ENCODE measurements at regions not wholly inside any gene's neighbourhood (a gene's known extent, or its start where the extent isn't known, plus 50 kb on each side); places are given as distances from the start of the nearest gene placed in this dataset.

DNA sequence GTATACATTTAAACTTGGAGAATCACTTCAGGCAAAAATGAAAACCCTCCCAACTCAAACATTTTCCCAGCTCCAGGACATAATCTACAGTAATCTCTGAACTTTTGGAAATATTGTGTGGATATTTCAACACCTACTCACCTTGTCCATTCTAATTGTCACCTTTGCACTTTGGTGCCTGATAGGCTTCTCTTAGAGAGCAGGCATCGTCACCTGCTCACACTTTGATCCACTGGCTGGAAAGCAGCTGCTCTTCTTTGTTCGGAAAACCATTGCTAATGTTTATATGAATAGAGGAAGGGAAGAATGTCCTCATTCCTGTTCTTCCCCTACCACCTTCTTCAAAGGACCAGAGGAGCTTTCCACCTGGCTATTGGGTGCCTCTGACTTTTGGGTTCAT lies 411.2 kb downstream of the FGF9 start:
- TF ChIP-seq, protein P1, sequence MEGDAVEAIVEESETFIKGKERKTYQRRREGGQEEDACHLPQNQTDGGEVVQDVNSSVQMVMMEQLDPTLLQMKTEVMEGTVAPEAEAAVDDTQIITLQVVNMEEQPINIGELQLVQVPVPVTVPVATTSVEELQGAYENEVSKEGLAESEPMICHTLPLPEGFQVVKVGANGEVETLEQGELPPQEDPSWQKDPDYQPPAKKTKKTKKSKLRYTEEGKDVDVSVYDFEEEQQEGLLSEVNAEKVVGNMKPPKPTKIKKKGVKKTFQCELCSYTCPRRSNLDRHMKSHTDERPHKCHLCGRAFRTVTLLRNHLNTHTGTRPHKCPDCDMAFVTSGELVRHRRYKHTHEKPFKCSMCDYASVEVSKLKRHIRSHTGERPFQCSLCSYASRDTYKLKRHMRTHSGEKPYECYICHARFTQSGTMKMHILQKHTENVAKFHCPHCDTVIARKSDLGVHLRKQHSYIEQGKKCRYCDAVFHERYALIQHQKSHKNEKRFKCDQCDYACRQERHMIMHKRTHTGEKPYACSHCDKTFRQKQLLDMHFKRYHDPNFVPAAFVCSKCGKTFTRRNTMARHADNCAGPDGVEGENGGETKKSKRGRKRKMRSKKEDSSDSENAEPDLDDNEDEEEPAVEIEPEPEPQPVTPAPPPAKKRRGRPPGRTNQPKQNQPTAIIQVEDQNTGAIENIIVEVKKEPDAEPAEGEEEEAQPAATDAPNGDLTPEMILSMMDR (conservative IDR thresholded peaks at IDR 0.05 in 1 of 2, IDR thresholded peaks at IDR 0.05 in 1 of 2; ENCODE audit: extremely low read depth in 1 of 2, insufficient read depth in 1 of 2, low read depth in 1 of 2, low read length in 2 of 2): no peak
- TF ChIP-seq EZH2 (IDR thresholded peaks at IDR 0.05; ENCODE audit: borderline replicate concordance, low read length): no peak

Measured in mammary epithelial cell (primary cell).